GM21529 (cell line): ENCODE measurements at regions not wholly inside any gene's neighbourhood (a gene's known extent, or its start where the extent isn't known, plus 50 kb on each side); places are given as distances from the start of the nearest gene placed in this dataset.
"Not testable (repeated sequence)": the region's sequence is repeated elsewhere in the genome, so short reads cannot be mapped to it uniquely, and the experiment has no call there.

ENCODE experiments used
- ATAC-seq: cut with Tn5 transposase; IDR thresholded peaks from one replicate; pipeline ENCODE4 v1.9.1; 2021; ENCODE audit not compliant: unreplicated experiment

DNA sequence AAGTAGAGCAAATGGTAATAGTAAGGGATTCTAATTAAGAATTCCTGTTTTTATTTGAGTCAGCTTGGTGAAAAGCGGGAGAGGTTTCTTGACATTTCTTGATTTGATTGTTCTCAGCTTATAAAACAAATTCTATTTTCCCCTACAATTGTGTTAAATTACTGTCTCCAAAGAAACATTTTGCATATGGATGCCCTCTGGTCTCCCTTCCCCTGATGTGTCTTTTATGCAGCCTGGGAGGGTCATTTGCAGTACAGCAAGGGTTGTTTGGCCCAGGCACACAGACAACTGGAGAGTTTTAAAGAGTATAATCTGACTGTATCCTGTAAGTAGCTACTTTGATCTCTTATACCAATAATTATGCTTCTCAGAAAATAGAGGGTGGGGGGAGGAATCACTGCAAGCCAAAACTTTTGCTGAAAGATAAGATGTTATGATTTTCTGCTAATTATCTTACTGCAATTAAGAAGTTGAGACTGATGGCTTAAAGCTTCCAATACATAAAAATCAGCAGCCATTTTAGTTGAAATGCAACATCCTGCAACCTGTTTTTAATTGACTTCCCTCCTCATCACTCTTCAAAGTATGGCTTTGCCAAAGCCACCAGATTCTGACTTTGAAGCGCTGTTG lies 204.1 kb upstream of the SEMA6A start:
- no peak for ATAC-seq

DNA sequence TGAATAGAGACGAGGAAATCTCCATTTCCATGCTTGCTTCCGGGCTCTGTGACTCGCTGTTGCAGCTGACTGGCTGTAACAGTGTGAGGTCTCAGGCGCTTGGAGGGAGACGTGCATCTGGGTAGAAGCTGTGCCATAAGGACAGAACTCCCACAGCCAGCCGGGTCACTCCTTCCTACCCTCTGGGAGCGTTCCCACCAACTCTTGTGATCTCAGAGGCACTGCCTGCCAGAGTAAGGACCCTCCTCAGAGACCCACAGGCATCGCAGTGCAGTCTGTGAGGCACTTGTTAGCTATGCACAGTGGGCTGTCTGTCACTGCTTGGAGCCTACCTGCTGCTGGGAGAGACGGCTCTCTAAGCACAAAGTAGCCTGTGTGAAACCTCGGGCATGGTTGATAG lies 203.4 kb upstream of the SEMA6A start:
- ATAC-seq = peak; percentile 69

DNA sequence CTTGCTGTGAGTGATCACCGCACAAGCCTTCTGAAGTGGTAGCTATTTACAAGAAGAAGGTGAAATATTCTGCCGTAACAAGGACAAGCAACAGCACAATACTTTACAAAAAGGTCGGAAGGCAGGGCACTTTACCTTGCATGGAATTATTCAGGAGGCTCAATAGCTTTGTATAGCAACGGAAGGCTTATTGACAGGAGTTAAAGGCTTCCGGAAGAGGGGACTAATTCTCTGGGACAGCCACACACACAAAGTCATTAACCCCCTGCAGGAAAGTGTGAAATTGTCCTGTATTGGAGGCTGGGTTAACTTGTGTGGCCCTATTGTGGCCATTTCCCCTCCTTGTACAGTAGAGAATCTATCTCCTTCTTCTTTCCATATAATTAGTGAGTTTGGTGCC lies 199.3 kb upstream of the SEMA6A start:
- no peak for ATAC-seq

DNA sequence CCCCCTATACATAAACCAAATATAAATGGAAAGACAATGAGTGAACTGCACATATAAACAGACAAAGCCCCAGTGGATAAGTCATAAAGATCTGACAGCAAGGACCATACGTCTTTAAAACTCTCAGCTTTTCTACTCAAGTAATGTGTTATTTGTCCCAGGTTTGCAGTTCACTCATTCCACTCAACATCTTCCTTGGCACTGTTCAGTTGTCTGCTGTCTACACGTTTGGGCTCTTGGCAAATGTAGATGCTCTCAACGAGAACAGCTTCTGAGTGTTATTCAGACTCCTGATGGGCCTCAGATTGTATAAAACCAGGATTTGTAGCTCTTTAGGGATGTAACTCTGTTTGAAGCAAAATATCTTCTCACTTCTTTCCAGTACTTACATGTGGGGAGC lies 198.2 kb upstream of the SEMA6A start:
- no peak for ATAC-seq

DNA sequence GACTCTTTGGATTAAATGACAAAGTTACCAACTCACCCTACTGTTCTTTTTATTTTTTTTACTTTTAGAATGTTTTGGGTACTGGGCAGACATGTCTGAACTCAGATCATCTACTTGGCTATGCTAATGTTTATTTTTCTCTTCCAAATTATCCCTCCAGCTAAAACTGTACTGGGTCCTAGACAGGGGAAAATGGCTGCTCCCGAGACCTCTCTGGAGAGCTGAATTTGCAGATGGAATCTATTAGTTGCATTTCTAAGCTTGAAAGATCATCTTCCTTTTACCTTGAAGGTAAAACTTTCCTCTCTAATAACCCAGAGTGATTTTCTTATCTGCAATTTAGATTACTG lies 197.5 kb upstream of the SEMA6A start:
- no peak for ATAC-seq

DNA sequence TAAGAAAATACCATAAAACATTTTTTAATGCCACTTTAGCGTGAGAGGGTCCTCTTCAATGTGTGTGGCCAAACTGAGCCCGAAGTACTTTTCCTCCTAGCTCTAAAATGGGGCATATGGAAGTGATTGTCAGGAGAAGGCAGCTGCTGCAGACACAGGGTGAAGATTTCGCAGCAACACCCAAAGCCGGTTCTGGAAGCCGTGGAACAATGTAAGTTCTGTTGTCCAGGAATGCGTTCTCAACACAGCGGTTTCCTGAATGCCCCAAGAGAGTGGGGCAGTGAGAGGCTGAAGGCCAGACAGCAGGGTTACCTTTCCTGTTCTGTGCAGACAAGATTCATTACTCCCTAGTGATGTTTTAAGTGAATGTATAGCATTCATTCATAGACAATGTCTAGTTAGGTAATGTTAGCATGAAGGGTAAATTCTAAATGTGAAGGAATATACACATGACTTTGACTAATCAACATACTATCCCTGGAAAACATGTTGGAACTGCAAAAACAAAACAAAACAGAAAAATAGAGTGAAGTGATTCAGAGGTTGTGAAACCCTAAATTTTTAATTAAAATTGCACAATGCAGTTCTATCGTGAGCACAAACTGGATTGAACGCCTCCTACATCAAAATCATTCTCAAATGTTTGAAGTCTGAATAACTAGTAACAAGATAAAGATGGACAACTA lies 197.0 kb upstream of the SEMA6A start:
- no peak for ATAC-seq

DNA sequence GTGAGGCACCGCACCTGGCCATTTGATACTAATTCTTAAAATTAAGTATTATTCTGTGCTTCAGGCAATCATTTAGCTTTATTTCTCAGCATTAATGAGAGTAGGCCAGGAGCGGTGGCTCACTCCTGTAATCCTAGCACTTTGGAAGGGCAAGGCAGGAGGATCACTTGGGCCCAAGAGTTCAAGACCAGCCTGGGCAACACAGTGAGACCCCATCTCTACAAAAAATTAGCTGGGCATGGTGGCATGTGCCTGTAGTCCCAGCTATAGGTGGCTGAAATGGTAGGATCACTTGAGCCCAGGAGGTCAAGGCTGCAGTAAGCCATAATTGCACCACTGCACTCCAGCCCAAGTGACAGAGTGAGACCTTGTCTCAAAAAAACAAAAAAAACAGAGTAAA lies 195.3 kb upstream of the SEMA6A start:
- ATAC-seq = not testable (repeated sequence)

DNA sequence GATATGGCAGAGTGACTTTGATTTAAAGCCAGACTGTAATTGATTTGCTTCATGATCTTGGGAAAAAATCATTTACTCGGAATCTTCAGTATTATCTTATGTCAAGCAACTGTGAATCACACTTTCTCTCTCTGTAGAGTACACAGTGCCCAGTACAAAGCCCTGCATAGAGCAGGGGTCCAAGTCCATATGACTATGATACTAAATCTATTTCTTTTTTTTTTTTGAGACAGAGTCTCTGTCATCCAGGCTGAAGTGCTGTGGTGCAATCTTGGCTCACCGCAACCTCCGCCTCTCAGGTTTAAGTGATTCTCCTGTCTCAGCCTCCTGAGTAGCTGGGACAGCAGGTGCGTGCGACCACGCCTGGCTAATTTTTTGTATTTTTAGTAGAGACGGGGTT lies 194.8 kb upstream of the SEMA6A start:
- no peak for ATAC-seq

DNA sequence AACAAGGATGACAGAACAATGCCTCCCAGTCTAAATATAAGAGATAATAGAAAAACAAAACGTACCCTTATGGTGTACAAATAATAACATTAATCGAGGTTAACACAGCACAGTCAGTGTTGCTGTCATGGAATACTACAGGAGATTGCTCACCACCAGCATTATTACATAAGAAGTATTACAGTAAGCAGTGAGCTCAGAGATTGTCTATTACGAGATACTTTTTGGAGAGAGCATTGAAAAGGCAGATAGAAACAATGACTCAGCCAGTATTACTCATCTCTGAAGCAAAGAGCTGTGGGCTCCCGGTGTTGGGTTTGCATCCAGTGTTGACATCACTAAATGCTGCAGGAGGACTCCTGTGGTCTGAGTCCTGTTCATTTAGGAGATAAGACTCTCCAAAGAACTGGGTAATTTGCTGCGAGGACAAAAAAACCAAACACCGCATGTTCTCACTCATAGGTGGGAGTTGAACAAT lies 191.9 kb upstream of the SEMA6A start:
- ATAC-seq = peak; percentile 55

DNA sequence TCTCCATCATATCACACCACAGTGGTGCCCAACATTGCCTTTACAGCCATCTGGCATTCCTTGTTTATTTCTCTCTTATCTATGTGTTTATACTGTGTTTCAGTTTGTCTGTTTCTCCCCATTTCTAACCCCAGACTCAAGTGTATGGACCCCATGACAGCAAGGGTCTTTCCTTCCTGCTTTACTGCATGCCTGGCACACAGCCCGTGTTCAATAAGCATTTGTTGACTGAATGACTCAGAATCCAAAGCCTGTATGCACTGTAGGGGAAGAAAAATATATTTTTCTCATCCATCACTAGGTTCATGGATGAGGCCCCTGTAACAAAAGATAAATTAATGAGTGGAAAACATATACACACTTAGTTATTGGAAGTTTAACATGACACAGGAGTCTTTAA lies 190.8 kb upstream of the SEMA6A start:
- no peak for ATAC-seq

DNA sequence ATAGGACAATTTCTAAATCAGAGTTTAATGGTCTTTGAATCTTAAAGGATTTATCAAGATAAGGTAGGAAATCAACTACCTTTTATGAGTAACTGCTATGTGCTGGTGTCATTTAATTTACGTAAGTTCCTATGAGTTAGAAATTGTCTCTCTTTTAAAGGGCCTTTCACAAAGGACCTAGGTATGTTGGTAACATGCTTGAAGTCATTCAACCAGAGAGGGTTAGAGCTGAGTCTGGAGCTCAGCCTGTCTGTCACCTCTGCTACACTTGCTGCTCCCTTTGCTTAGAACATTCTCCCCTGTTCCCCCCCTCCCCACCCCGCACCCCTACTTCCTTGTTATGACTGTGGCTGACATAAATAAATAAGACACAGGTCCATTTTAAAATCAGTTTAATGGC lies 190.3 kb upstream of the SEMA6A start:
- ATAC-seq = no peak

DNA sequence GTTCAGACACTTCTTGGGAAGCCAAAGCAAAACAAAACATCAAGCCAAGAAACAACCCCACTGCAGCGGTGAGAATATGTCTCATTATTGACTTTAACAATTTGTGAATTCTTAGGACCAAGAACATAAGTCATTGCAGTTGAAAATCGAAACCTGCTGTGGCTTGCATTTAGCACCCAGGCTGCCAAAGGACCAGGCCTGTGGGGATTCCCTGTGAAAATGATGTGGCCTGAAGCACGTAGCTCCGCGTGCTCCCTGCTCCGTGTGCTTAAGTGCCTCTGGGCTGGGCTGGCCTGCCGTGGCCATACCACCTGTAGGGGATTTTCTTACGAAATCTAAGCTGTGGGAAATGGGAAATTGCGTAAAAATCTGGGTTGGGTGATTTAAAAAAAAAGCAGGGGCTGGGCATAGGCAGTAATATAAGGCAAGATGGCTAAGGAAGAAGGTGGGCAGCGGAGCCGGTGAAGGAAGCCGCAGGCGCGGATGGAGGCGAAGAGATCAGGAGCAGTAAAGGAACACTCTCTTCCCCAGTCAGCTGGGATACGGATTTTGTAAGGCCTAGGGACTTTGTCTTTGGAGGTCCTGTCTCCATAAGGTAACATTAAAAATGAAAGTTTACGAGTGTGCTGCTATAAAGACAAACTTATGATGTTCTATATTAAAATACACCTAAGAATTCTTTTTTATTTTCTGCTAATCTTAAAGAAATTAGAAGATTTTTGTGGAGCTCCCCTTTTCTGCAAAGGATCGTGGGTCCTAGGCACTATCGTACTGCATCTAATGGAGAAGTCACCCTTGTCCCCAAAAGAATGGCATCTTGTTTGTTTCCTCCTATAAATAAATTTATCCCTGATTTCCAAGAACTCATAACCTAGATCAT lies 189.6 kb upstream of the SEMA6A start:
- ATAC-seq = peak; percentile 76

DNA sequence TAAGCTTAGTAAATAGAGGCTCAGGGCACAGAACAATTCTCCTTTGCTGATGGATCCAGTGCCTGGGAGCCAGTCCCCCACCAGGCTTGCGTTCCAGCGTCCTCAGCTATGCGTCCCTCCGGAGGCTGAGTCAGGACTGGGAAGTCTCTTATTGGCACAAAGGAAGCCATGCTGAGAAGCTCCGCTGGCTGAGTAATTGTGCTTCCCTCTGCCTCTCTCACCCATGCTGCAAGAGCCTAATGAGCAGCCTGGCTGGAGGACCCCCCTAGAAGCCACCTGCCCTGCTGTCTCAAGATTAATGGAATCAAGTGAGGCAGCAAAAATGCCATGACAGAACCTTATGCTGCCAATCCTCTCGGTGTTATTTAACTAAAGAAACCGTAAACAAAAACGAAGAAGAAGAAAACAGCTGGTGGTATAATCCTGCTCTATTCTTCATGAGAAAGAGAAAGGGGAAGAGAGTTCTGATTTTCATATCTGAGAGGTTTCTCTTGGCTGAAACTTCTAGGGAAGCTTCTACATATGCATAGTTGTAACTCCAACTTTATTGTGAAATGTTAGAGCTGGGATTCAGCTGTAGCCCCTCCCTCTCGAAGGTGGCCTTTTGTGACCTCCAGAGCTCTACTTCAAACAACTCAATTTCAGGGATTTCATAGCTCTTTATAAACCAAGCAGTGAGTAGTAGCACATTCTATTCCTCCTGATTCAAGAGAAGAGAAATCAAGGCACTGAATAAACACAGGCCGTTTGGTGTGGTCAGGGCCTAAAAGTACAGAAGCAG lies 185.4 kb upstream of the SEMA6A start:
- no peak for ATAC-seq

DNA sequence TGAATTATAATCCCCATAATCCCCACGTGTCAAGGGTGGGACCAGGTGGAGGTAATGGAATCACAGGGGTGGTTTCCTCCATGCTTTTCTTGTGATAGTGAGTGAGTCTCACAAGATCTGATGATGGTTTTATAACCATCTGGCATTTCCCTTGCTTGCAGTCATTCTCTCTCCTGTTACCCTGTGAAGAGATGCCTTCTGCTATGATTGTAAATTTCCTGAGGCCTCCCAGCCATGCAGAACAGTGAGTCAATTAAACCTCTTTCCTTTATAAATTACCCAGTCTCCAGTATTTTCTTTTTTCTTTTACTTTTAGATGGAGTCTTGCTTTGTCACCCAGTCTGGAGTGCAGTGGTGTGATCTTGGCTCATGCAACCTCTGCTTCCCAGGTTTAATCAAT lies 182.7 kb upstream of the SEMA6A start:
- ATAC-seq = no peak

DNA sequence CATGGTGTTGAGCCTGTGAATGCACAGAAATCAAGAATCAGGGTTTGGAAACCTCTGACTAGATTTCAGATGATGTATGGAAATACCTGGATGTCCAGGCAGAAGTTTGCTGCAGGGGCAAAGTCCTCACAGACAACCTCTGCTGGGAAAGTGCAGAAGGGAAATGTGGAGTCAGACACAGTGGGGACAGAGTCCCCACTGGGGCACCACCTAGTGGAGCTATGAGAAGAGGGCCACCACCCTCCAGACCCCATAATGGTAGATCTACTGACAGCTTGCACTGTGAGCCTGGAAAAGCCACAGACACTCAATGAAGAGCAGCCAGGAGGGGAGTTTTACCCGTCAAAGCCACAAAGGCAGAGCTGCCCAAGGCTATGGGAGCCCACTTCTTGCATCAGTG lies 181.9 kb upstream of the SEMA6A start:
- ATAC-seq = no peak

DNA sequence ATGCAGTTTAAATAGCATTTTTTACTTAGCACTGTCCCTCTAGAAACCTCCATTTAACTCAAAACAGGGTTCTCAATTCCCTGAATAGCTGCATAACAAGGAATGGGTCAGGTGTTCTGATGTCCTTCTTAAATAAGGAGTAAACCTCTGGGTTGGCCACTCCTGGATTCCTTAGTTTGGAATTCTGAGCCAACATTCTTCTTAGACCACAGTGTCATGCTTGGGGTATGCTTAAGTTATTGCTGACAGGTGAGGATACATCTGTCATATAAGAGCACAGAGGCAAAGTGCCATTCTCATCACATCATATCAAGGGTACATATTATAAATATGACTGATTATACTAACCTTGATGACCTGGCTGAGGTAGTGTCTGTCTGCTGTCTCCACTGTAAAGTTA lies 179.9 kb upstream of the SEMA6A start:
- no peak for ATAC-seq

DNA sequence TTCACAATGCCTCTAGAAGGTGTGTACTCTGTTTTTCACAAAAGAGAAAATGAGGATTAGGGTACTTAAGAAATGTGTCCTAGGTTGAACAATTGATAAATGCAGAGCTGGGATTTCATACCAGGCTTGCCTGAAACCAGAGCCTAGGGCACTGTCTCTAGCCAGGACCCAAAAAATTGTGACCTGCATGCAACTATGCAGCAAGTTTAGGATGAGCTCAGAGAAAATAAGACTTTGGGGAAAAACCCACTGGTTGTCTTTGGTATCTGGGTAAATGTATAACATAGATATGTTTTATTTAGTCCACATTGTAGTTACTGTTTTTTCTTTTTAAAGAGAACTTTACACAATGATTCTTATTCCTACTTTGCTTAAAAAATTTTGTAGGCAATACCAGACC lies 177.1 kb upstream of the SEMA6A start:
- no peak for ATAC-seq

DNA sequence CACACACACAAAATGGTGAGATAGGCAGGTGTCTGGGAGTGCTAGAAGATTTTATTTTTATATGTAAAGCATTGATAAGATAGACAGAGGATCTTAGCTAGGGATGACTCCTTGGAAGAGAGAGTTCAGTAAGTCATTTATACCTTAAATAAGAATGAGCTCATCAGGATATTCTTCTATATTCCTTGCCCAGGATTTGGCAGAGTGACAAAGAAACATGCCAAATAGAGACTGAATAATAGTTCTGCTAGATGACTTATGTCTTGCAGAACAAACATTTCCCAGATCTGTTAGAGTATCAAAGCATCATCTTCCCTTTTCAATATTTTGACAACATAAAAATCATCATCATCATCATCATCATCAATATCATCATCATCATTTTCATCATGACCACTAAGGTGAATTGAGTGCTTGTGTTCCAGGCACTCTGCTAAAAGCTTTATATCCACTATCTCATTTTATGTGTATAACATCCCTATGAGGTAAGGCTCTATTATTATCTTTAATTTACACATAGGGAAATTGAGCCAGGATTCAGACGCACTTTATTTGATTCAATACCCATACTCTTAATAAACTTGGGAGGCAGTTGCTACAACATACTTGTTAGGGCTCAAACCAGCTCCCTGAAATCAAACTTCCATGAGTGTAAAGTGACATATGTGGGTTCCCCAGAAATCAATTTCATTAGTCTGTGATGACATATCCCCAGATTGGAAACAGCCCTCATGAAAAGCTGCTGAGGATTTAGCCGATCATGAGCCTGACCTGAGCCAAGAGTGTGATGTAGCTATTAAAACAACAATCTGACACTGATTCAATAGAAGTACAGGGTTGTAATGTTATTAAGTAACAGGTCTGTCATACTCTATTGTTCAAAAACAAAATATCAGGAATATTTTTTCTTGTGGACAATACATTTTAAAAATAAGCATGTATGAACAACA lies 176.3 kb upstream of the SEMA6A start:
- ATAC-seq = no peak

DNA sequence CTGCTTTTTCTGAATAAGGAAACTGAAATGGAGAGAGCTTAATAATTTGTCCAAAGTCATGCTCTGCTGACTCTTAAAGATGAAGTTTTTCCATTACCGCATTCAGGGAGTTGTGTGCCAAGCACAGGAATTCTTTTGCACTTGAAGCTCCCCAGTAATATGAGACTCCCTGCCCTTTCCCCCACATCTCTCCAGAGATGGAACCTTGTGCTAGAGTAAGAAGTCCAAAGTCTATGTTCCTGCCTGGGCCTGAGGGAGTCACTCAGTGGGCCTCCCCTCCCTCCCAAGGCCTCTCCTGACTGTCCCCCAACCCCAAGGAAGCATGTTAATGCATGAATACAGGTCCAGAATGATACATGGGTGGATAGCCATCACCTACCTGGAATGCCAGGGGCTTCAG lies 173.3 kb upstream of the SEMA6A start:
- no peak for ATAC-seq

DNA sequence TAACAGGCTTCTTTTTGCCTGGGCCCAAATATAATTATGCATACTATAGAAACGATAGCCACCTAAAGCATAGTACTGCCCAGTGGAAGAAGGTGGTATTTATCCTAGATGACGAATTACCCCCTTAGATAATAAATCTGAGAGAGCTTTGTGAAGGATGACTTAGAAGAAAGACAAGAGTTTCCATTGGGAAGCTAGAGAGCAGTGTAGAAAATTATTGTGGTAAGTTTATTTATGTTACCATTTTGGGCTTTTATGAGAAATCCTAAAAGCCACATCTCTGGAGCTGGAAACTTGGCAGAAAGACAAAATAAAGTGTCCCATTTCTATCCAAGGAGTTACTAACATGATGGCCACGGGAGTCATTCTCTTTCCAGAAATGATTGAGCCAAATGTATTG lies 172.0 kb upstream of the SEMA6A start:
- no peak for ATAC-seq
